Tibial nerve (tissue), 4 donors: ENCODE measurements at regions not wholly inside any gene's neighbourhood (a gene's known extent, or its start where the extent isn't known, plus 50 kb on each side); places are given as distances from the start of the nearest gene placed in this dataset.

Source experiments
- DNase-seq, 2 donors: peaks; one replicate each; pipeline ENCODE4 v3.0.0-alpha.2; 2019; ENCODE audit warnings: low spot score in 2 of 2
- H3K27ac ChIP-seq, 4 donors: fragments of 200-600 bp; sonication (generic) in 3 of 4; one replicate each; pipeline ENCODE4 v1.5.1; 2017 to 2019; ENCODE audit warnings: mild to moderate bottlenecking in 1 of 4
- H3K27me3 ChIP-seq, 2 donors: fragments of 200-600 bp; sonication (generic) in 1 of 2; one replicate each; pipeline versions ENCODE4 v1.5.1 to v1.6.0; 2017 to 2019
- H3K36me3 ChIP-seq, 3 donors: fragments of 200-600 bp; sonication (generic); one replicate each; pipeline ENCODE4 v1.5.1; 2018 to 2019
- H3K4me1 ChIP-seq, 4 donors: fragments of 200-600 bp; sonication (generic) in 3 of 4; one replicate each; pipeline ENCODE4 v1.5.1; 2017 to 2019
- H3K4me3 ChIP-seq, 4 donors: fragments of 200-600 bp; sonication (generic) in 3 of 4; one replicate each; pipeline ENCODE4 v1.5.1; 2017 to 2019; ENCODE audit warnings: mild to moderate bottlenecking in 1 of 4, moderate library complexity in 1 of 4
- H3K9me3 ChIP-seq, 4 donors: fragments of 200-600 bp; sonication (generic) in 3 of 4; one replicate each; pipeline ENCODE4 v1.5.1; 2017 to 2019
- EP300 ChIP-seq, 2 donors: sonication (generic); formaldehyde crosslinking; IDR thresholded peaks; one replicate each; pipeline ENCODE4 v1.6.1; 2017; ENCODE audit warnings: antibody characterized with exemption in 2 of 2, mild to moderate bottlenecking in 1 of 2
- POLR2A ChIP-seq, 2 donors: fragments of 450-650 bp; IDR thresholded peaks; one replicate each; pipeline ENCODE4 v1.6.1; 2017; ENCODE audit warnings: antibody characterized with exemption in 2 of 2, mild to moderate bottlenecking in 2 of 2, moderate library complexity in 2 of 2
- WGBS, 2 donors: methylation state at CpG; one replicate each; pipeline ENCODE4 v1.1.5; 2018; 5-methylcytosine and 5-hydroxymethylcytosine counted together
- TF ChIP-seq, protein P1 (sequence below), 5 experiments: fragments of 200-600 bp in 3 of 5; fragments of 450-650 bp in 2 of 5; sonication (generic) in 3 of 5; IDR thresholded peaks; one replicate each; pipeline ENCODE4 v1.5.1; 2016 to 2019; ENCODE audit warnings: antibody characterized with exemption in 5 of 5, mild to moderate bottlenecking in 3 of 5, moderate library complexity in 2 of 5

DNA sequence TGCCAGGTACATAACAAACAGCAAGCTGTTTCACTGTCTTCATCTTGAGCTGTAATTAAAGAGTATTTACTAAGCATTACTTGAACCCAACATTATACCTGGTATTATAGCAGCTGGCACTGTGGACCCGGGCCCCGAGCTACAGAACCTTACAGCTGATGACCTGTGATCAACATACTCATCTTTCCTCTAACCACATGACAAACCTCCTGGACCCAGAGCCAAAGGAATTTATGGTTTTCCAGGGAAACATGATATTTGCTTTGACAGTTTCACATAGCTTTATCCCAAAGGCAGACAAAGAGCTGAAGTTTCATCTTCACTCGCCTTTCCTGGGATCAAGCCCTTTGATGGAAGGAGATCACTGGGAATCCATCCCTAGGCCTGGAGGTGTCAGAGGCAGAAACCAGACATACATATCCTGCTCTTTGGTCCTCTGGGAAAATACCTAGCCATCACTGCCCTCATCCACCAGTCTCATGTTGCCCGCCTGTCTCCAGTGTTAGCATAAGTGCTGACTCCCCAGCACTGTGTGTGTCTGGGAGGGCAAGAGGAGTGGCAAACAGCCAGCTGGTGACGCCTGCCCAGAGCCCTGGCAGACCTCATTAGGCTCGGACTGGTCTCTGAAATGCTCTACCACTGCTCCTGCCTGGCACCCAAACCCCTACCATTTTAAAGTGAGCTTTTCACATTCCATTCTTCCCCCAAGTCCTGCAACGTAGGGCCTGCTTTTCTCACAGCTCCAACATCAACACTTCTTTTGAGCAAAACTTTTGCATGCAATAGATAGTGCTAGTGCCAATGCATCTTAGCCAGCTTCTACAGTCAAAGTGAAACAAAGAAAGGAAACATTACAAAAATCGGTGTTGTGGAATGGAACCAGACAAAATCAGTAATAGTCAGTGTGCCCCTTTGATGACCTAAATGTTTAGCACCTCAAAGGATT lies 138.8 kb upstream of the CTAGE1 start:
- DNase-seq = no peak
- H3K27me3 ChIP-seq = peaks cover 0 to 3% of the 10 kb centered on the region in 2 donors
- peaks cover 0 to 26% (median 4%) of the 10 kb centered on the region in 4 donors for H3K4me1 ChIP-seq
- H3K9me3 ChIP-seq = no peaks in the 10 kb centered on the region
- no peak overlapping the region for H3K27ac ChIP-seq
- H3K4me3 ChIP-seq = no peak overlapping the region
- 58 to 59% methylated on average over 8 of the region's 8 CpGs for WGBS, 2 donors
- TF ChIP-seq POLR2A (IDR thresholded peaks at IDR 0.05) = no peak
- TF ChIP-seq EP300 (IDR thresholded peaks at IDR 0.05) = no peak
- TF ChIP-seq, protein P1, sequence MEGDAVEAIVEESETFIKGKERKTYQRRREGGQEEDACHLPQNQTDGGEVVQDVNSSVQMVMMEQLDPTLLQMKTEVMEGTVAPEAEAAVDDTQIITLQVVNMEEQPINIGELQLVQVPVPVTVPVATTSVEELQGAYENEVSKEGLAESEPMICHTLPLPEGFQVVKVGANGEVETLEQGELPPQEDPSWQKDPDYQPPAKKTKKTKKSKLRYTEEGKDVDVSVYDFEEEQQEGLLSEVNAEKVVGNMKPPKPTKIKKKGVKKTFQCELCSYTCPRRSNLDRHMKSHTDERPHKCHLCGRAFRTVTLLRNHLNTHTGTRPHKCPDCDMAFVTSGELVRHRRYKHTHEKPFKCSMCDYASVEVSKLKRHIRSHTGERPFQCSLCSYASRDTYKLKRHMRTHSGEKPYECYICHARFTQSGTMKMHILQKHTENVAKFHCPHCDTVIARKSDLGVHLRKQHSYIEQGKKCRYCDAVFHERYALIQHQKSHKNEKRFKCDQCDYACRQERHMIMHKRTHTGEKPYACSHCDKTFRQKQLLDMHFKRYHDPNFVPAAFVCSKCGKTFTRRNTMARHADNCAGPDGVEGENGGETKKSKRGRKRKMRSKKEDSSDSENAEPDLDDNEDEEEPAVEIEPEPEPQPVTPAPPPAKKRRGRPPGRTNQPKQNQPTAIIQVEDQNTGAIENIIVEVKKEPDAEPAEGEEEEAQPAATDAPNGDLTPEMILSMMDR (IDR thresholded peaks at IDR 0.05) = no peak
- no peaks in the 10 kb centered on the region for H3K36me3 ChIP-seq

DNA sequence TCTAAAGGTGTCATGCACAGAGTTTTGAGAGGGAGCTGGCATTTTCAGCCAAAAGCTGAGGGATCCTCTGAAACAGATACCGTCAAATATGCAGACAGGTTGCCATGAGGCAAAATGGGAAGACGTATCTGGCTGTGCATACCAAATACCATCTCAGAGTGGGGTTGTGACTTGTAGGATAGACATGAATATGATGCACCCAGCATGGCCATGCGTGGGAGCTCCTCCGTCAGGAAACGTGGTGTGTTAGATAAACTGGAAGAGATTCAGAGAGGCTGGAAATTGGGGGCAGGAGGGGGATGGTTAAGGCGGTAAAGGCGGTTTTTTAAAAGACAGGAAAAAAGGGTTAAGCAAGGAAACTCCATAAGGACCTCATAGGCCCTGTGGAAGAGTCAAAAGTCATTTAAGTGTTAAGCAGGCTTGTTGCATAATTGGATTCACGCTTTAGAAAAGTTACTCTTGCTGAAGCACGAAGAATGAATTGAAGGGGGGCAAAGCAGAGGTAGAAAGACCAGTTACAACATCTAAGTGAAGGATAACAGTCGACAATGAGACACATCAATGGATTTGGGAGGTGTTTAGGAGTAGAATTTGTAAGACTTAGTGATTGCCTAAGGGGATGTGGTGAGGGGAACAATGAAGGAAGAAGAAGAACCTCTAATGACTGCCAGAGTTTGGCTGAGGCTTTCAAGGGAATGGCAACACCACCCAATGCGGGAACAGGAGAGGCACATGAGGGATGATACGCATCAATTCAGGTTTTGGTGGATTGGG lies 139.6 kb upstream of the CTAGE1 start:
- 86% methylated on average over 11 to 12 of the region's 12 CpGs for WGBS, 2 donors
- TF ChIP-seq EP300 (IDR thresholded peaks at IDR 0.05) (no peak), POLR2A (IDR thresholded peaks at IDR 0.05) (no peak)
- TF ChIP-seq, protein P1 (IDR thresholded peaks at IDR 0.05) = no peak
- Histone ChIP-seq H3K4me3 (no peak overlapping the region), H3K27ac (no peak overlapping the region), H3K27me3 (peaks cover 0 to 3% of the 10 kb centered on the region in 2 donors), H3K4me1 (peaks cover 0 to 26% (median 4%) of the 10 kb centered on the region in 4 donors), H3K9me3 (no peaks in the 10 kb centered on the region), H3K36me3 (no peaks in the 10 kb centered on the region)
- no peak for DNase-seq

DNA sequence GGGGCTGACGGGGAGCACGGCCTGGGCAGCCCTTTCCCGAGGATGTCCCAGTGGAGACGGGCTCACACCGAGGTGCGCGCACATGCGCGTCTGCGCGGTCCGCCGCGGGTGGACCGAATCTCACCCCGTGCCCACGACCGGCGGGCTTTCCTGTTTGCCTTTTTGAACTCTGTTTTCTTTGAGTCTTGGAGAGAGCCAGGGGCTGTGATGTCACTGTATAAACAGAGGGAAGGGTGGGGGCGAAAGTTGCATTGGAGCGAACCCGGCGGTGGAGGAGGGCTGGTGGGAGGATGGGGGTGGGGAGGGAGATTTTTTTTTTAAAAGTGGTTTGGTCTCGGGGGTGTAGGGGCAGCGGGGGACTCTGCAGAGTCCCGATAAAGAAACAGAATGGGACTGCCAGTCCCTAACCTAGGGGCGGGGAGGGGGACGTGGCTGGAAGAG lies 141.2 kb upstream of the CTAGE1 start:
- H3K27me3 ChIP-seq = peaks cover 0 to 3% of the 10 kb centered on the region in 2 donors
- peak overlapping the region in 2 of 4 donors; percentile 10 to 81 for H3K27ac ChIP-seq
- 4 to 7% methylated on average over 28 of the region's 28 CpGs for WGBS, 2 donors
- H3K4me1 ChIP-seq = peaks cover 0 to 32% (median 4%) of the 10 kb centered on the region in 4 donors
- no peaks in the 10 kb centered on the region for H3K36me3 ChIP-seq
- TF ChIP-seq POLR2A (IDR thresholded peaks at IDR 0.05) = no peak
- TF ChIP-seq, protein P1 (IDR thresholded peaks at IDR 0.05) = no peak
- no peak for TF ChIP-seq EP300 (IDR thresholded peaks at IDR 0.05)
- DNase-seq = peak in 1 of 2 donors; percentile 37
- peak overlapping the region; percentile 34 to 62 (median 48) for H3K4me3 ChIP-seq
- H3K9me3 ChIP-seq = no peaks in the 10 kb centered on the region

DNA sequence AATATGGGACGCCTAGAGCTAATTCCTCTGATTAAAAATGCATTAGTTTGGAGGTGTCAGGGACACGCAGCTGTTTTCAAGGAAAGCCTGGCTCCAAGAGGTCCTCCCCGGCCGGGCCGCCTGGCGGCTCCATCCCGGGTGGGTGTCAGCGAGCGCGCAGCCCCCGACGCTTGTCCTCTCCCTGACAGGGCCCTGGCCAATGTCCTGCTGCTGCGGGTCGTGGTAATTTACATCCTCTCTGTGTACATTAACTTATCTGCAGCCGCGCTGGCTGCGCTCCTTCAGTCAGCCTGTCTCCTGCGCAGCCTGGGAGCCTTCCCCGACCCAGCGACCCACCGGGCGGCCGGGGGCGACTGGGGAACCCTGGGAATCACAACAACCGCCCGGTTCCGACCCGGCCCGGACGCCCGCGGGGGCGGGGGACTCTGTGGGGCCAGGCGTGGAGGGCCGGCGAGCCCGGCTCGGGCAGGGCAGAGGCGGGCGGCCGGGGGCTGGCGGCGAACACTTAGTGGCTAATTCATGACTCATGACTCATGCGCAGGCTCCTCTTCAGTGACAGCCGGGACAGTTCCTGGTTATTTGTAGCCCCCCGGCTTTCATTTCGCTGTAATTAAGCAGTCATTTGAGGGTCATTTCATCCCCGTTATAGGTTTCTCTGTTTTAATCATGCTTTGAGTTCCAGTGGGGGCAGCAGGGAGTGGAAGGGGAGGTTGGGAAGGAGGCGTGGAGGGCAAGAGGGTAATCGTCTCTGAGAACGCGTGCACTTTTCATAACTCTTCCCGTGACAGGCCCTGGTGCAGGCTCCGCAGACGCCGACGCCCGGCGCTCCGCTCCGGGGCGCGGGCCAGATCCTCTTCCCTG lies 141.9 kb upstream of the CTAGE1 start:
- TF ChIP-seq POLR2A (IDR thresholded peaks at IDR 0.05) = no peak
- TF ChIP-seq, protein P1 (IDR thresholded peaks at IDR 0.05) = peak in 2 of 5 experiments; percentile 22 to 28
- Histone ChIP-seq H3K4me3 (peak overlapping the region; percentile 34 to 62 (median 48)), H3K36me3 (no peaks in the 10 kb centered on the region), H3K27ac (peak overlapping the region; percentile 10 to 81 (median 48)), H3K9me3 (no peaks in the 10 kb centered on the region), H3K4me1 (peaks cover 0 to 32% (median 4%) of the 10 kb centered on the region in 4 donors), H3K27me3 (peaks cover 0 to 3% of the 10 kb centered on the region in 2 donors)
- WGBS, 2 donors = 1 to 3% methylated on average over 29 to 60 of the region's 63 CpGs
- peak in 1 of 2 donors; percentile 35 for DNase-seq
